DND-41 (cell line): ENCODE measurements at regions not wholly inside any gene's neighbourhood (a gene's known extent, or its start where the extent isn't known, plus 50 kb on each side); places are given as distances from the start of the nearest gene placed in this dataset.

Experiments
- CTCF ChIP-seq: IDR thresholded peaks from 2 replicates; pipeline ENCODE4 v1.5.1; 2012; ENCODE audit warnings: borderline replicate concordance, low read length, moderate library complexity, mild to moderate bottlenecking; ENCODE audit not compliant: poor library complexity, severe bottlenecking; ENCODE audit errors: extremely low read depth
- EZH2 ChIP-seq: IDR thresholded peaks from 3 replicates; pipeline ENCODE4 v1.6.1; 2012; ENCODE audit warnings: borderline replicate concordance, low read depth, mild to moderate bottlenecking, moderate library complexity, low read length, inconsistent platforms; ENCODE audit not compliant: severe bottlenecking

- TF ChIP-seq CTCF (no peak), EZH2 (no peak)
Measured at GRCh38 chrX:94744786-94745185, 1070.8 kb downstream of the FAM133A start.
